Hippocampal formation (tissue), 2 donors: ENCODE measurements at regions not wholly inside any gene's neighbourhood (a gene's known extent, or its start where the extent isn't known, plus 50 kb on each side); places are given as distances from the start of the nearest gene placed in this dataset.

Experiments used
- DNase-seq, 2 donors: peaks; one replicate each; lab custom pipeline; 2025; lab: John Stamatoyannopoulos, UW

GRCh38 chr6:93083337-93084230, 335.8 kb downstream of the EPHA7 start:
- no peak for DNase-seq

- DNase-seq: no peak
Measured at GRCh38 chr6:93081901-93082300, 337.5 kb downstream of the EPHA7 start.

GRCh38 chr6:93079061-93079460, 340.3 kb downstream of the EPHA7 start:
- DNase-seq: no peak

GRCh38 chr6:93073811-93074210, 345.5 kb downstream of the EPHA7 start:
- no peak for DNase-seq

GRCh38 chr6:93069856-93070255, 349.5 kb downstream of the EPHA7 start:
- no peak for DNase-seq

- DNase-seq: no peak
Measured at GRCh38 chr6:93059911-93060310, 359.4 kb downstream of the EPHA7 start.

GRCh38 chr6:93057584-93057983, 361.8 kb downstream of the EPHA7 start:
- DNase-seq: no peak

- DNase-seq: no peak
Measured at GRCh38 chr6:93048381-93048780, 371.0 kb downstream of the EPHA7 start.

GRCh38 chr6:93047033-93047432, 372.3 kb downstream of the EPHA7 start:
- DNase-seq: no peak

GRCh38 chr6:93045156-93045555, 374.2 kb downstream of the EPHA7 start:
- DNase-seq: no peak

GRCh38 chr6:93040375-93040774, 379.0 kb downstream of the EPHA7 start:
- DNase-seq: no peak

- DNase-seq: no peak
Measured at GRCh38 chr6:93036835-93037234, 382.5 kb downstream of the EPHA7 start.

GRCh38 chr6:93035756-93036155, 383.6 kb downstream of the EPHA7 start:
- DNase-seq: no peak

GRCh38 chr6:93021235-93021915, 398.0 kb downstream of the EPHA7 start:
- DNase-seq: no peak

- no peak for DNase-seq
Measured at GRCh38 chr6:93017626-93018025, 401.7 kb downstream of the EPHA7 start.

GRCh38 chr6:93017213-93017612, 402.1 kb downstream of the EPHA7 start:
- no peak for DNase-seq

- no peak for DNase-seq
Measured at GRCh38 chr6:93013054-93013453, 406.3 kb downstream of the EPHA7 start.

GRCh38 chr6:93008375-93008774, 411.0 kb downstream of the EPHA7 start:
- DNase-seq: no peak

GRCh38 chr6:92989656-92990055, 429.7 kb downstream of the EPHA7 start:
- DNase-seq: no peak

GRCh38 chr6:92979281-92979680, 440.1 kb downstream of the EPHA7 start:
- no peak for DNase-seq

- DNase-seq: no peak
Measured at GRCh38 chr6:92977018-92977417, 442.3 kb downstream of the EPHA7 start.

- DNase-seq: no peak
Measured at GRCh38 chr6:92967362-92967761, 452.0 kb downstream of the EPHA7 start.

GRCh38 chr6:92962846-92963245, 456.5 kb downstream of the EPHA7 start:
- DNase-seq: no peak
